Mammary epithelial cell (primary cell): ENCODE measurements at regions not wholly inside any gene's neighbourhood (a gene's known extent, or its start where the extent isn't known, plus 50 kb on each side); places are given as distances from the start of the nearest gene placed in this dataset.

Experiments
- EZH2 ChIP-seq: IDR thresholded peaks from 2 replicates; pipeline ENCODE4 v1.6.1; 2012; ENCODE audit warnings: low read length, inconsistent platforms, borderline replicate concordance
- TF ChIP-seq, protein P1 (sequence below), 2 donors: IDR thresholded peaks in 1 of 2; conservative IDR thresholded peaks in 1 of 2; 2 replicates each; pipeline ENCODE4 v1.5.1; 2011 to 2012; ENCODE audit warnings: inconsistent platforms in 2 of 2, low read length in 2 of 2, mild to moderate bottlenecking in 2 of 2, control low read depth in 1 of 2, low read depth in 1 of 2; ENCODE audit not compliant: insufficient read depth in 1 of 2; ENCODE audit errors: extremely low read depth in 1 of 2

DNA sequence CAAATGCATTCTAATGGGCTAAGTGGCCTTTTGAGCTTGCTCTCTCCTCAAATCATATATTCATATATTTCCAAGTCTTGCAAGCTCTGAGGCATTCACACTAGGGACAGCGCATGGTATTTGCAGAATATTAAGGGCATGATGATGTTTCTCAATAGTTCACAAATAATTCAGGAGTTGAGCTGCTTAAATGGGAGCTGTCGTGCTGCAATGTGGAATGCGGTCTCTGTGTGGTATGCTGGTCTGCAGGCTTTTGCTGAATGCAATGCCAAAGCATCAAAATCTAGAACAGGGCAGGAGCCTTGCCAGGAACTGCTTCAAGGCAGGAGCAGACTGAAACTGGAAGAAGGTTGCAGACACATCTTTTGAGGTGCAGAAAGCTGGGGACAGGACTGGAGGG lies 1060.0 kb downstream of the TBC1D22A start:
- TF ChIP-seq, protein P1, sequence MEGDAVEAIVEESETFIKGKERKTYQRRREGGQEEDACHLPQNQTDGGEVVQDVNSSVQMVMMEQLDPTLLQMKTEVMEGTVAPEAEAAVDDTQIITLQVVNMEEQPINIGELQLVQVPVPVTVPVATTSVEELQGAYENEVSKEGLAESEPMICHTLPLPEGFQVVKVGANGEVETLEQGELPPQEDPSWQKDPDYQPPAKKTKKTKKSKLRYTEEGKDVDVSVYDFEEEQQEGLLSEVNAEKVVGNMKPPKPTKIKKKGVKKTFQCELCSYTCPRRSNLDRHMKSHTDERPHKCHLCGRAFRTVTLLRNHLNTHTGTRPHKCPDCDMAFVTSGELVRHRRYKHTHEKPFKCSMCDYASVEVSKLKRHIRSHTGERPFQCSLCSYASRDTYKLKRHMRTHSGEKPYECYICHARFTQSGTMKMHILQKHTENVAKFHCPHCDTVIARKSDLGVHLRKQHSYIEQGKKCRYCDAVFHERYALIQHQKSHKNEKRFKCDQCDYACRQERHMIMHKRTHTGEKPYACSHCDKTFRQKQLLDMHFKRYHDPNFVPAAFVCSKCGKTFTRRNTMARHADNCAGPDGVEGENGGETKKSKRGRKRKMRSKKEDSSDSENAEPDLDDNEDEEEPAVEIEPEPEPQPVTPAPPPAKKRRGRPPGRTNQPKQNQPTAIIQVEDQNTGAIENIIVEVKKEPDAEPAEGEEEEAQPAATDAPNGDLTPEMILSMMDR (conservative IDR thresholded peaks at IDR 0.05 in 1 of 2, IDR thresholded peaks at IDR 0.05 in 1 of 2; ENCODE audit: extremely low read depth in 1 of 2, insufficient read depth in 1 of 2, low read depth in 1 of 2, low read length in 2 of 2) = no peak
- no peak for TF ChIP-seq EZH2
